NCI-H748 (cell line): ENCODE measurements at regions not wholly inside any gene's neighbourhood (a gene's known extent, or its start where the extent isn't known, plus 50 kb on each side); places are given as distances from the start of the nearest gene placed in this dataset.

ENCODE experiments used
- DNase-seq: peaks from one replicate; lab custom pipeline; 2025; ENCODE audit not compliant: unreplicated experiment; lab: John Stamatoyannopoulos, UW

DNA sequence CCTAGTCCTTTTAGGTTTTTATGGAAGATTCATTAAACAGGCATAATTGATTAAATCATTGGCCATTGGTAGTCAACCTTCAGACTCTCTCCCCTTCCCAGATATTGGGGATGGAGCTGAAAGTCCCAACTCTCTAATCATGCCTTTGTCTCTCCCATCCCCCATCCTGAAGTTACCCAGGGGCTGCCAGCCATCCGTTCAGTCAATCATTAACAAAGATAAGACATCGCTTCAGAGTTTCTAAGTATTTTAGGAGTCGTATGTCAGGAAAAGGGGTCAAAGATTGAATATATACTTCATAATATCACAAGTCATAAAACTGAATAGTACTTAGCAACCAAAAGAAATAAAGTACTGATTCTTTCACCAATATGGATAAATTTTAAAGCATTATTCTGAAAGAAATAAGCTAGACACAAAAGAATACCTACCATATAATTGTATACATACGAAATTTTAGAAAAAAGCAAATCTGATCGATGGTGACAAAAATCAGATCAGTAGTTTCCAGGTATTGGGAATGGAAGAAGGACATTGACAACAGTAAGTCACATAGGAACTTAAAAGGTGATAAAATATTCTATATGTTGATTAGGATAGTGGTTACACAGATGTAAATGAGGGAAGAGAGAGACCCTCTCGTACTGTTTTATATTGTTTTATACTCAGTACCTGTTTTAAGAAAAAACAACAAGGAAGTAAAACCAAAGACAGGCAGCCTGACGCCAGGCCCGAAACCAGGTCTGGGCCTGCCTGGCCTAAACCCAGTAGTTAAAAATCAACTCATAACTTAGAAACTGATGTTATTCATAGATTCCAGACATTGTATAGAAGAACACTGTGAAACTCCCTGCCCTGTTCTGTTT lies 414.4 kb downstream of the DAD1 start:
- no peak for DNase-seq

DNA sequence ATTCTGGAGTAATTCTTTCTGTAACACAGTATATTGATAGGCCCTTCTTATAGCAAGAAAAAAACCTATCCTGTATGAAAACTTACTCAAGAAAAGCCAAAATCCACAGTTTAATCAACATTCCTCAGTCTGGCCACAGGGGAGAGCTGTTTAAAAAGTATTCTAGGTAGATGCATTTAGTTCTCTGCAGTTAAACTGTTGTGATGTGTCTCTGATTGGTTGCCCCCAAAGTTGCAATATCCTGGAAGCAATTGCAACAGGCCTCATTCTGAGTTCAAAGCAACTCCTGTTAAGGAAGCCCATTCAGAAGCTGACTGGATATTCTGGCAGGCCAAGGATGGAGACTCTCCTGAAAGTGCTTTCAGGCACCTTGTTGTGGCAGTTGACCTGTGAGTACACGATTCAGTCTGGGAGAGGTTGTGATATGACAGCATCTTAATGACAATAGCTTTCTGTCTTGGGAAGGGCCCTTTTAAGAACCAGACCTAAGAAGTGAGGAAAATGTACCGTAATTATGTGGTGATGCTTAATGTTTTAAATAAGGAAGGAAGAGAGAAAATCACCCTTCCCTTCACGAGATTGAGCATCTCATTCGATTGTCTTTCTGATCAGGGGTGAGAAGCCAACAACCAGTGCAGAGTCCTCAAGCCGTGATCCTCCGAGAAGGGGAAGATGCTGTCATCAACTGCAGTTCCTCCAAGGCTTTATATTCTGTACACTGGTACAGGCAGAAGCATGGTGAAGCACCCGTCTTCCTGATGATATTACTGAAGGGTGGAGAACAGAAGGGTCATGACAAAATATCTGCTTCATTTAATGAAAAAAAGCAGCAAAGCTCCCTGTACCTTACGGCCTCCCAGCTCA lies 420.7 kb downstream of the DAD1 start:
- DNase-seq, result no peak

- DNase-seq, result no peak
Measured at GRCh38 chr14:22164616-22165015, 424.4 kb downstream of the DAD1 start.

GRCh38 chr14:22163051-22163450 lies 426.0 kb downstream of the DAD1 start:
- DNase-seq, result no peak

DNA sequence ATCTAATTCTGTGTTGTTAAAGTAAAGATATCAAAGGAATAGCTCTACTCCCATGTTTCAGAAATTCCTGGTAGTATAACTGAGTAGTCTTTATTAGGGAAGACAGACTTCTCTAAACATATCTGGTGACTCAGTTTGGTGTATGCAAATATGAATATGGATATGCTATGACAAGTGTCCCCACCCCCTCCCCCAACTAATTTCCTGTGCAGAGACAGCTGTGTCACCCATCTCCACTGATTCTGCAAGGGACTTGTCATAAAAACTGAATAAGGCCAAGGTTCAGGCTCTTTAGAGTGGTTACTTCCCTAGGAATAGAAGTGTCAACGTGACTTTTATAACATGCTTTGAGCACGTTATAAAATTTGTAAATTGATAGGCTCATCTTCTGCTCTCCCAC lies 429.1 kb downstream of the DAD1 start:
- no peak for DNase-seq

DNA sequence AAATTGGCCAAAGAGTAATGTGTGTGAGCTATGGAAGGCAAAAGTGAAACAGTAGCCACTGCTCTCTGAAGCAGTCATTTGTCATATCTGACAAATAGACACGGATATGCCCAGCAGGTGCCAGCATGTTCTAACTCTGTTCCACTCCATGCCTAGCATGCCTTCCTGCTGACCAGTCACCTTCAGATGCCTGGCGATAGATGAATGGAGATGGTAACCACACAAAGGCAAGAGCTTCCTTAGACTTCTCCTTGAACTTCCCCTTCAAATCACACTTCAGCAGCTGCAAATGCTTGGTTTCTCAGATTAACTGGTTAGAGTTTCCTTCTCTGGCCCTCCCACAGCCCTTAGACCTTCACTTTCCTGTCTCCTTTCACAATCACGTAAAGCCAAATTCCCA lies 429.9 kb downstream of the DAD1 start:
- DNase-seq, result no peak

GRCh38 chr14:22158560-22158959 lies 430.5 kb downstream of the DAD1 start:
- DNase-seq, result no peak

DNA sequence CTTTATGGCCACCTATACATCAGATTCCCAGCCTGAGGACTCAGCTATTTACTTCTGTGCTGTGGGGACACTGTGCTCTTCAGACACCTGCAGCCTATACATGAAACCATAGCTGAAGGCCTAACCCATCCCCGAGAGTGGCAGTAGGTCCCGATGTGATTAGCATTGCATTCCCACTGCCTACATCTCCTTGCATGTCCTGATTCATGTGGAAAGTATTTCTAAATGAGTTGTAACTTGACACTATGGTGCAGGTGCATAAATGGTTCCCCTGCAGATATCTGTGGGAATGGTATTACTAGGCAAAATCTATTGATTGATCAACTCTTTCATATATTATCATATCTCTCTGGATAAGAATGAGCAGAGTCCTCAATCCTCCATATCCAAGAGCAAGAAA lies 433.5 kb downstream of the DAD1 start:
- no peak for DNase-seq

DNA sequence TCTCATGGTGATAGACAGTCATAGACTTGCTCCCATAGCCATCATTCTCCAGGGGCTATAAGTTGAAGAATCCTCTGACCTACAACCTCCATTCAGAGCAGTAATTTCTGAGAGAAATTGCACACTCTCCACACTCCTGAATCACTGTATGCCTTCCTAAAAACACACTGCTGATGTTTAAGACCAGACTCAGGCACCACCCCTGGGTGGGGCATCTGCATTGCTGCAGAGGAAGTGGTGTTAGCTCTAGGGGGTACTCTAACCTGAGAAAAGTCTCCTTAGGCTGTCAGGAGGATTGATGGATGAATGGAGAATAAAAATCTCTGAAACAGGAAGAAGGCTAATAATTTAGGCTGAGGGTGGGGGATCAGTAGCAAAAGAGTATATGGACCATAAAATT lies 436.1 kb downstream of the DAD1 start:
- no peak for DNase-seq

DNA sequence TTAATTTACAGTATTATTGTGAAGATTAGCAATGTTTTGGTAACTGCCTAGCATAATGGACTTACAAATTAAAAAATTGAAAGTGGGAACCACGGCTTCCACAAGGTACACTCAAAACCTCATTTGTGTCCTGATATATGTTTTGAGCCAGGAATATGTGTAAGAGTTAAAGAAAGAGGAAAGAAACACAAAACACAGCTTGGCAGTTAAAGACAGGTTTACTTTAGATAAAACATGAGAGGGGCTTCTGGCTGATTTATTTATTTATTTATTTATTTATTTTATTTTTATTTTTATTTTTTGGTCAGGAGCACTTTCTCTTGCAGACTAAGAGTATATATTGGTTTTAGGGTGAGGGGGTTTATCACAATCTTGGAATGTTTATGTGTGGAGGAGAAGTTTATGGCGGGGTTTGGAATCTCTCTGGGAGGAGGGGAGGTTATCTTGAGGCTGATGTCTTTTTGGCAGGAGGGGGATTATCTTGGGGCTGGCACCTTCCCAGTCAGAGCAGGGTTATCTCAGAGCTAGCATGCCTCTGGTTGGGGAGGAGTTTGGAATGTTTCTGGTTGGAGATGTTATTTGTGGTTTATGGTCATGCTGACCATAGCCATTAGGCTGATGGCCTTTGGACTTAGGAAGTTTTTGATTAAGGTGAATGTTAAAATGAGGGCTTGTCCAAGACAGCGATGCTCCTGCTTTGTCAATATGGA lies 436.7 kb downstream of the DAD1 start:
- DNase-seq, result no peak

DNA sequence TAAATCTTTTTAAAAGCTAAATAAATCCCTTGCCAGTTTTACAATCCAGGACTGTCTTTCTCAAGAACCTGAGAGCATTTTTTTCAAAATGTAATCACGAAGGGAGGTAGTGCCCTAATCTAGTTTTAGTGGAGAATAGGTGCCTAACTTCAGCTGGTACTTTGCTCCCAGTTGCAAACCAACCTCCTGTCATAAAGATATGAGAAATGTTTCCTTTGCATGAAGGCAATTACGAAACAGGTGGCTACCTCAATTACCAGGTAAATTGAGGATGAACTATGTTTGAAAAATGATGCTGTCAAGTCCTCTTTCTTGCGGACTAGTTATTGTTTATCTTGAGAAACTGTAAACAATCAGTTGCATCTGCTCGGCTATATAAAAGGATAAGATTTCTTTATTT lies 437.9 kb downstream of the DAD1 start:
- no peak for DNase-seq

- no peak for DNase-seq
Measured at GRCh38 chr14:22149058-22149457, 440.0 kb downstream of the DAD1 start.

DNA sequence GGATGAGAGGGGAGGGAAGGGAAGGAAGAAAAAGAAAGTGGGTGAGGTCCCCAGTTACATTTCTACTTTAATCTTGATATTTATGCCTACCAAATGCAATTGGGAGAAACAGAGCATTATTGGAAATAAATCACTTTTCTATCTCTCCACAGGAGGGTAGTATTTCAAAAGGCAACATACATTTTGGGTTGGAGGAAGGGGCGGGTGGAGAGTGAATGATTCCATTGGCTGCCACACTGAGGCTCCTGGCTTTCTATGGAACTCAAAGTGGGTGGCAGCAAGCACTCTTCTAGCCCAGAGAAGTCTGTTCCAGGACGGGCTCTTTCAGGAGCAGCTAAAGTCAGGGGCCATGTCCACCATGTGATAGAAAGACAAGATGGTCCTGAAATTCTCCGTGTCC lies 441.3 kb downstream of the DAD1 start:
- no peak for DNase-seq

- no peak for DNase-seq
Measured at GRCh38 chr14:22143363-22143762, 445.7 kb downstream of the DAD1 start.

GRCh38 chr14:22140633-22141032 lies 448.4 kb downstream of the DAD1 start:
- no peak for DNase-seq

DNA sequence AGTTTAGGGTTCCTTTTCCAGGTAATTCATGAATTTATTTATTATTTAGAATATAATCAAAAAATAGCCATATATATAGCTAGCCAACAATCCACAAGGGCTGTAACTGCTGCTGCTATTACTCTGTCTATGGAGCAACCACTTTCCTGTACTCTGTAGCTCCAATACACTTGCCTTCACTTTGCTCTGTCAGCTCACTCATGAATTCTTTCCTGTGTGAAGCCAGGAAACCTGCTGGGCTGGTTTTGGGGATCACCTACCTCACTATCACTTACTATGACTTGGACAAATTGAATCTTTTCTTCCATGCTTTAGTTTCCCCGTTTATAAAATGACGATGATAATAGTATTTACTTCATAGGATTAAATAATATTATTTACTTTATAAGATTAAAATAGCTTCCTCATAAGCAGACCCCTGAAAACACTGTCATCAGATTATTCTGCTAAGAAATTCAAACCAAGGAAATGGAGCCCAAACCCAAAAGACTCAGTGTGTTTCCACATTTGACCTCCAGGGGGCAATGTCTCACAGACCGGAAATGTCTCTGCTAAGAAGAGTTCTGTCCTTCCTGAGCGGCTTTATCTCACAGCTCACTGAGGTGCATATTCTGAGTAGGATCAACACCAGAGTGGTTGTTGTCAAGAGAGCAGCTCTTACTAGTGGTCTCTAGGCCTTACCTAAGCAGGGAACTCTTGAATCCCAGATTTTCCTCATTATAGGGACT lies 457.1 kb downstream of the DAD1 start:
- no peak for DNase-seq

DNA sequence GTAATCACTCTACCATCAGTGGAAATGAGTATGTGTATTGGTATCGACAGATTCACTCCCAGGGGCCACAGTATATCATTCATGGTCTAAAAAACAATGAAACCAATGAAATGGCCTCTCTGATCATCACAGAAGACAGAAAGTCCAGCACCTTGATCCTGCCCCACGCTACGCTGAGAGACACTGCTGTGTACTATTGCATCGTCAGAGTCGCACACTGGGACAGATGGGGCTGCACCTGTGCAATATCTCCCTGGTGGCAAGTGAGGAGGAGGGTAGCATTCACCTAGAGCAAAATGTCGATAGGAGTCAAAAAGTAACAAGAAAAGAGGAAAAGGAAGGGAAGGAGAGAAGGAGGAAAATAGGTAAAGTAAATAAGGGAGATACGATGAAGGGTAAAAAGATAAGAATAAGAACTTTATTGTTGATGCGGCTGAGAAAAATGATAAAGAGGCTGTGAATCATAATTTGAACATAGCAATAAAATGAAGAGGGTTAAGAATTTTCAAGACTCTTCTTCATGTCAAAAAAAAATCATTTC lies 450.5 kb upstream of the OR4E1 start:
- no peak for DNase-seq

DNA sequence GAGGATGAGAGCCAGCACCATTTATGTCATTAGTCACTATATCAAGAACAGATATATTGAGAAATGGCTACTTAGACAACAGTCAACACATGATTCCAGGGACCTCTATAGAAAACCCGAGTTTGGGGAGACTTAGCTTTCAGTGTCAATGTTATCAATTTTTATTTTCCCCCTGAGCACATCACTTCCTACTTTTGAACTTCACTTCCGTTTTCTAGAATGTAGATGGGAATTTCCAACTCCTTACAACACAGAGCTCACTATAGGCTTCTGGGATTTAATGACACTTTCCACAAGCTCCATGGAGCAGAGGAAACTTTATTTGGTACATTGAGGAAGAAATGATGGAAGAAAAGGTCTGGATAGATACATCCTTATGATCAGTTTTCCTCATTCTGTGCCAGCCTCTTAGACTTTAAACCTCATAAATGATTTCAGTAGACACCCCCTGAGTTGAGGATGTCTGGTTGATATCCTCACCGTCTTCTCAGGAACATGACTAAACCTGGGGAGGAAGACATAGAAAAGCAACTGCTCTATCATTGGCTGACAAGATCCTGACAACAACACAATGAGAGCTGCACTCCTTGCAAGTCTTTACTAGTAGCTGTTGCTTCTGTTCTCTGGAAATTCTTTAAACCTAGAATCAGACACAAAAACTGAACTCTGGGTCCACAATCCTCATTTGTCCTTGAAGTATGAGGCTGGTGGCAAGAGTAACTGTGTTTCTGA lies 449.4 kb upstream of the OR4E1 start:
- no peak for DNase-seq

GRCh38 chr14:22122227-22122818 lies 448.7 kb upstream of the OR4E1 start:
- DNase-seq, result no peak
